Activated CD4-positive, alpha-beta T cell treated with anti-CD3 and anti-CD28 coated beads, Interleukin-2, amount 10 ng/mL, durations not matched to agents 7 days and 5 days (primary cell): ENCODE measurements at regions not wholly inside any gene's neighbourhood (a gene's known extent, or its start where the extent isn't known, plus 50 kb on each side); places are given as distances from the start of the nearest gene placed in this dataset.

Experiments used
- CTCF ChIA-PET: fragments of 350-600 bp; sonication (Branson Sonifier 250); formaldehyde crosslinking; loops from one replicate; lab custom pipeline; 2021; ENCODE audit warnings: antibody characterized with exemption; lab: Charles Lee
- POLR2A ChIA-PET: fragments of 350-600 bp; sonication (Branson Sonifier 250); formaldehyde crosslinking; loops from one replicate; lab custom pipeline; 2021; ENCODE audit warnings: antibody characterized with exemption; lab: Charles Lee
- DNase-seq: peaks from one replicate; pipeline ENCODE4 v3.0.0-alpha.2; 2020
- H3K27ac Mint-ChIP-seq: one replicate; pipeline ENCODE4 v1.8.0; 2021; ENCODE audit warnings: mild to moderate bottlenecking, moderate library complexity, mixed read lengths
- H3K27me3 Mint-ChIP-seq: one replicate; pipeline ENCODE4 v1.8.0; 2021; ENCODE audit warnings: mixed read lengths
- H3K36me3 Mint-ChIP-seq: one replicate; pipeline ENCODE4 v1.8.0; 2021; ENCODE audit warnings: low read depth, mixed read lengths
- H3K4me1 Mint-ChIP-seq: one replicate; pipeline ENCODE4 v1.8.0; 2021; ENCODE audit warnings: mixed read lengths
- H3K4me3 Mint-ChIP-seq: one replicate; pipeline ENCODE4 v1.8.0; 2021; ENCODE audit warnings: mild to moderate bottlenecking, moderate library complexity, mixed read lengths
- H3K9me3 Mint-ChIP-seq: one replicate; pipeline ENCODE4 v1.8.0; 2021; ENCODE audit warnings: mixed read lengths

DNA sequence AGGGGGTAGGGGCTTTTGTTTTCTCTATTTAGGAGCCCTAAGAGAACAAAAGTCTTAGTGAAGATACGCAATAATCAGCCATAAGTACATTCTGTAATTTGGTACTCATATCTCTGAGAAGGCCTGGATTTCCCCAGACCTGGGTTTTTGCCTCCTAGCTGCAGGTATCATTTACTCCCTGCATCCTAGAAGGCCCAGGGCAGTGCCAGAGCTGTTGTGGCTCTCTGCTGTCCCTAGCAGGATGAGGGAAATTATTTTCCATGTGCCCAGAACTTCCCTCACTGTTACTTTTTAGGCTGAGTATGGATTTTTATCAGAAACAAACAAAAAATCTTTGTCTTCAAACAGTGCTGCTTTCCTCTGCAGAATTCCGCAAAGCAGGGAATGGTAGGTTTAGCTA, 192.5 kb upstream of the SYT1 start:
- Mint-ChIP-seq H3K4me3 (no peak overlapping the region), H3K36me3 (no peaks in the 10 kb centered on the region), H3K27me3 (no peaks in the 10 kb centered on the region), H3K9me3 (no peaks in the 10 kb centered on the region), H3K4me1 (no peaks in the 10 kb centered on the region), H3K27ac (no peak overlapping the region)
- DNase-seq, result no peak
- CTCF ChIA-PET, result no interaction called here
- POLR2A ChIA-PET, result no interaction called here

DNA sequence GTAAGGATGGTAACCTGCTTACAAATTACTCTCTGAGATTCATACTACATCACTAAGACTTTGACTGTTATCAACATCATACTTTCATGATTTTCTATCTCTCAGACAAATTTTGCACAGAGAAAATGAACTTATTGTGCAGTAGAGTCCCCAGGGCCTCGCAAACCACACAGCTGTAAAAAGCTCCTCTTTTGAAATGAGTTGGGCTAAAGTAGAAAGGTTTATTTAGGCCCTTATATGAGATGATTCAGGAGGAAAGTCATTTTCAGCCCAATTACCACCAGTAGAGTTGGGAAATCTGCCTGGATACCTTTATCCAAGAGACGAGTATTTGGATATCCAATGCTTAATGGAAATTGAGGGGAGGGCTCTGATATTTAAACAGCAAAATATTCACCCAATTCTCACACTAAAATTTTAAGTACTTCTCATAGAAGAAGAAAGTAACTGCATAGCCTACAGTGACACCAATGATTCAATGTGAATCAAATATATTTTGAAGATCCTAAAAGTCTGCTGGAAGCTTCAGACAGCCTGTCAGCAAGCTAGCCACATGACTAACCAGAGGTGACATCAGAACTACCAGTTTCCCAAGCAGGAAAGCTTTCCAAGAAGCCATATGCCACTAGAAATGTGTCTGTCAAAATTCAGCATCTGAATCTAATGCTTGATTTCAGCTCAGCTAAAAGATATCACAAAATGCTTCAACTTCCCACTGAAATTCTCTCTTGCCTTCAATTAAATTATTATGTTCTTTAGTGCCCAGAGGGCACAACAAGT, 190.1 kb upstream of the SYT1 start:
- Mint-ChIP-seq H3K36me3 (no peaks in the 10 kb centered on the region), H3K27ac (no peak overlapping the region), H3K4me3 (no peak overlapping the region), H3K9me3 (no peaks in the 10 kb centered on the region), H3K27me3 (no peaks in the 10 kb centered on the region), H3K4me1 (no peaks in the 10 kb centered on the region)
- ChIA-PET CTCF (no interaction called here), POLR2A (no interaction called here)
- DNase-seq, result no peak

GRCh38 chr12:78680596-78680995, 184.0 kb upstream of the SYT1 start:
- H3K27ac Mint-ChIP-seq, result no peak overlapping the region
- no peaks in the 10 kb centered on the region for H3K4me1 Mint-ChIP-seq
- ChIA-PET POLR2A (no interaction called here), CTCF (no interaction called here)
- no peaks in the 10 kb centered on the region for H3K27me3 Mint-ChIP-seq
- H3K4me3 Mint-ChIP-seq, result no peak overlapping the region
- no peaks in the 10 kb centered on the region for H3K9me3 Mint-ChIP-seq
- H3K36me3 Mint-ChIP-seq, result no peaks in the 10 kb centered on the region
- DNase-seq, result no peak

DNA sequence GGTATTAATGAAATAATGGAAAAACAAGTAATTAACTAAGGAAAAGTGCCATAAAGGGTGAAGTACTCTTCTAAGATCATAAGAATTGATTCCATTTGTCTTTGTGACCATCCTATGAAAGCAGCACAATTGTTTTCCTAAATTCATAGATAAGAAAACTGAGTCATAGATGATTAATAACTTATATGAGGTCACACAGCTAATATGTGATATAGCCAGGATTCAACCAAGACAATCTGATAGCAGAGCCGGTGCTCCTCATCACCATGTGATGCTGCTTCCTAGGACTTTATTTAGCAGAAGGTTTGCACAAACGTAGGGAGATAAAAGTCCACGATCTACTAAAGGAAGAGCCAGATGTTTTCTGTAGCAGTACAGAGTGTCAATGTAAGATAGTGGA, 181.5 kb upstream of the SYT1 start:
- no peak for DNase-seq
- no peak overlapping the region for H3K4me3 Mint-ChIP-seq

DNA sequence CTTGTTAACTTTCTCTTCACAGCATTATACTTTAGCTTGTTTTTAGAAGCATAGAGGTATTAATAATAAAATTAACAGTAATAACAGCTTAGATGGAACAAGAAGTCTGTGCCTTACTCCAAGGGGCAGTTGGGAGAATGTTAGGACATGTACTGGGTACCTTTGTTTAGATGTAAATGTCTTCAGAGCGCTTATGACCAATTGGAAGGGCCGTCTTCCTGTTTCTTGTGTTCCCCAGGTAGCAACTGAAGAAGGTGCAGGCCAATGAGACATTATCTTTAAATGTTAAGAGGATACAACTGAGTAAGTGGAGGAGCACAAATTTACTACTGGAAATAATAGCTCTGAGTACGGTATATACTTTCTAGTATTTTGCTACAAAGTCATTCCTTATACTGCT, 180.9 kb upstream of the SYT1 start:
- POLR2A ChIA-PET, result no interaction called here
- H3K36me3 Mint-ChIP-seq, result no peaks in the 10 kb centered on the region
- H3K27me3 Mint-ChIP-seq, result no peaks in the 10 kb centered on the region
- no peak for DNase-seq
- CTCF ChIA-PET, result no interaction called here
- H3K4me3 Mint-ChIP-seq, result no peak overlapping the region
- H3K4me1 Mint-ChIP-seq, result no peaks in the 10 kb centered on the region
- H3K9me3 Mint-ChIP-seq, result no peaks in the 10 kb centered on the region
- H3K27ac Mint-ChIP-seq, result no peak overlapping the region

More for the DNA sequence above, 181.5 kb upstream of the SYT1 start:
- no peaks in the 10 kb centered on the region for H3K36me3 Mint-ChIP-seq
- H3K4me1 Mint-ChIP-seq, result no peaks in the 10 kb centered on the region
- POLR2A ChIA-PET, result no interaction called here
- no peaks in the 10 kb centered on the region for H3K9me3 Mint-ChIP-seq
- no peaks in the 10 kb centered on the region for H3K27me3 Mint-ChIP-seq
- H3K27ac Mint-ChIP-seq, result no peak overlapping the region
- CTCF ChIA-PET, result no interaction called here

DNA sequence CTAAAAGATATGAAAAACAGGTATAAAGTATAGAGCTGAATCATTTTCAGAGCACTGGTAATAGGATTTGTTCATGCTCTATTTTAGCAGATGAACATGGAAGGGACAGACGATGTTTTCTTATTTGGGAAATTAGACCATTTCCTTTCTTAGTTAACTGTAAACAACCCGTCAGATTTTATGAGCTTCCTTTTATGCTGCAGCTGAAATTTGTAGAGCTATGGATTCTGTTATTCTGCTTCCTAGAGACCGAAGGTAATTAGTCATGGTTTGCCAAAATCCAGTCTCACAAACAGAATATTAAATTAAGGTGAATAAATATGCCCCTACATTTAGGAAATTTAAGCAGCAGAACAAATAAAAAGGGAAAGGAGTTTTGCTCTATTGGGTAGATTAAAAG, 180.2 kb upstream of the SYT1 start:
- no peaks in the 10 kb centered on the region for H3K36me3 Mint-ChIP-seq
- H3K4me1 Mint-ChIP-seq, result no peaks in the 10 kb centered on the region
- DNase-seq, result no peak
- no peaks in the 10 kb centered on the region for H3K27me3 Mint-ChIP-seq
- H3K9me3 Mint-ChIP-seq, result no peaks in the 10 kb centered on the region
- H3K4me3 Mint-ChIP-seq, result no peak overlapping the region
- H3K27ac Mint-ChIP-seq, result no peak overlapping the region
- CTCF ChIA-PET, result no interaction called here
- POLR2A ChIA-PET, result no interaction called here

GRCh38 chr12:78695749-78696148, 168.8 kb upstream of the SYT1 start:
- Mint-ChIP-seq H3K27ac (no peak overlapping the region), H3K4me3 (no peak overlapping the region), H3K36me3 (no peaks in the 10 kb centered on the region), H3K9me3 (peaks cover 5% of the 10 kb centered on the region), H3K27me3 (no peaks in the 10 kb centered on the region), H3K4me1 (no peaks in the 10 kb centered on the region)
- DNase-seq, result no peak
- ChIA-PET CTCF (no interaction called here), POLR2A (no interaction called here)

DNA sequence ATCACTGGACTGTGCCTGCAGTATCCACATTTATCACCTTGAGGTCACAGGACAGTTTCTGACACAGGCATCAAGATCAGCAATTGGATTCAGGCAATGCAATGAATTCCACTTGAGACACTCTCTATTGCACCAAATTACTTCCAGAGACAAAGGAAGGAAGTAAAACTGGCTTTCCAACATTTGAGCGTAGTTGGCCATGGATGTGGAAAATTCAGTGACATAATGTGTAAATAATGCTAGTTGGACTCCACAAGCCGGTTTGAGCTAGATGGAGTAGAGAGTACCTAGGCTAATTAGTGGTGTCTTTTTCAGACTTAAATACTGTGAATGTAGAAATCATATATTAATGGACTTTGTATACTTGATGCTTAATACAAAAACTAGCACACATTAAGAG, 168.3 kb upstream of the SYT1 start:
- no peaks in the 10 kb centered on the region for H3K36me3 Mint-ChIP-seq
- H3K27me3 Mint-ChIP-seq, result no peaks in the 10 kb centered on the region
- no peak overlapping the region for H3K4me3 Mint-ChIP-seq
- H3K9me3 Mint-ChIP-seq, result peaks cover 5% of the 10 kb centered on the region
- H3K4me1 Mint-ChIP-seq, result no peaks in the 10 kb centered on the region
- no peak overlapping the region for H3K27ac Mint-ChIP-seq
- ChIA-PET CTCF (no interaction called here), POLR2A (no interaction called here)
- DNase-seq, result no peak

GRCh38 chr12:78697817-78698415, 166.7 kb upstream of the SYT1 start:
- POLR2A ChIA-PET, result no interaction called here
- H3K9me3 Mint-ChIP-seq, result peaks cover 7% of the 10 kb centered on the region
- H3K27ac Mint-ChIP-seq, result no peak overlapping the region
- no peak overlapping the region for H3K4me3 Mint-ChIP-seq
- H3K36me3 Mint-ChIP-seq, result no peaks in the 10 kb centered on the region
- H3K27me3 Mint-ChIP-seq, result no peaks in the 10 kb centered on the region
- no peaks in the 10 kb centered on the region for H3K4me1 Mint-ChIP-seq
- CTCF ChIA-PET, result no interaction called here
- DNase-seq, result no peak

- Mint-ChIP-seq H3K36me3 (no peaks in the 10 kb centered on the region), H3K27me3 (no peaks in the 10 kb centered on the region), H3K27ac (no peak overlapping the region), H3K4me3 (no peak overlapping the region), H3K4me1 (no peaks in the 10 kb centered on the region), H3K9me3 (peaks cover 7% of the 10 kb centered on the region)
- ChIA-PET CTCF (no interaction called here), POLR2A (no interaction called here)
- DNase-seq, result no peak
These were observed 165.8 kb upstream of the SYT1 start for GRCh38 chr12:78698747-78699146.

DNA sequence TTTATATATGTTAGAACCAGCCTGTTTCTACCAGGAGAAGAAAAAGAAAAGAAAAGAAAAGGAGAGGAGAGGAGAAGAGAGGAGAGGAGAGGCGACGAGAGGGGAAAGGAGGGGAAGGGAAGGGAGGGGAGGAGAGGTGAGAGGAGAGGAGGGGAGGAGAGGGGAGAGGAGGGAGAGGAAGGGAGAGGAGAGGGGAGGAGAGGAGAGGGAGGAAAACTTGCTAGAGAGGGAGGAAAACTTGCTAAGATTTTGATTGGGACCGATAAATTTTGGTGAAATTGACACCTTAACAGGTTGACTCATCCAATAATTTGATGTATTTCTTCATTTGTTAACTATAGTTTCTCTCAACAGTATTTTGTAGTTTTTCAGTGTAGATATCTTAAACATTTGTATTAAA, 164.0 kb upstream of the SYT1 start:
- no peaks in the 10 kb centered on the region for H3K36me3 Mint-ChIP-seq
- no peaks in the 10 kb centered on the region for H3K4me1 Mint-ChIP-seq
- POLR2A ChIA-PET, result no interaction called here
- DNase-seq, result no peak
- H3K4me3 Mint-ChIP-seq, result no peak overlapping the region
- CTCF ChIA-PET, result no interaction called here
- peaks cover 2% of the 10 kb centered on the region for H3K9me3 Mint-ChIP-seq
- H3K27ac Mint-ChIP-seq, result no peak overlapping the region
- H3K27me3 Mint-ChIP-seq, result no peaks in the 10 kb centered on the region

GRCh38 chr12:78703820-78704525, 160.6 kb upstream of the SYT1 start:
- Mint-ChIP-seq H3K4me1 (no peaks in the 10 kb centered on the region), H3K27ac (no peak overlapping the region), H3K36me3 (no peaks in the 10 kb centered on the region), H3K9me3 (peaks cover 2% of the 10 kb centered on the region), H3K4me3 (no peak overlapping the region), H3K27me3 (no peaks in the 10 kb centered on the region)
- DNase-seq, result no peak
- CTCF ChIA-PET, result no interaction called here
- POLR2A ChIA-PET, result no interaction called here

- H3K4me1 Mint-ChIP-seq, result no peaks in the 10 kb centered on the region
- H3K27me3 Mint-ChIP-seq, result no peaks in the 10 kb centered on the region
- no peak overlapping the region for H3K27ac Mint-ChIP-seq
- no peak overlapping the region for H3K4me3 Mint-ChIP-seq
- no peak for DNase-seq
- CTCF ChIA-PET, result no interaction called here
- H3K36me3 Mint-ChIP-seq, result no peaks in the 10 kb centered on the region
- no peaks in the 10 kb centered on the region for H3K9me3 Mint-ChIP-seq
- POLR2A ChIA-PET, result no interaction called here
These were observed 152.6 kb upstream of the SYT1 start for GRCh38 chr12:78711954-78712353.
